Cardiac fibroblast (primary cell): ENCODE measurements at regions not wholly inside any gene's neighbourhood (a gene's known extent, or its start where the extent isn't known, plus 50 kb on each side); places are given as distances from the start of the nearest gene placed in this dataset.
"Not testable (repeated sequence)": the region's sequence is repeated elsewhere in the genome, so short reads cannot be mapped to it uniquely, and the experiment has no call there.

Experiments used
- DNase-seq, 2 donors: peaks; one replicate each; pipeline versions ENCODE4 v3.0.0 to v3.0.0-alpha.2; 2010; ENCODE audit warnings: low read depth in 2 of 2
- H3K4me3 ChIP-seq, 2 donors: replicated peaks in 1 of 2; 1 replicate in 1 of 2; 2 replicates in 1 of 2; pipeline ENCODE4 v1.5.1; 2011; ENCODE audit warnings: low read depth in 2 of 2, low read length in 2 of 2, mild to moderate bottlenecking in 2 of 2, moderate library complexity in 1 of 2
- TF ChIP-seq, protein P1 (sequence below): IDR thresholded peaks from one replicate; pipeline ENCODE4 v1.5.1; 2011; ENCODE audit warnings: low read depth, mild to moderate bottlenecking, low read length, inconsistent platforms

GRCh38 chr1:81738875-81739274 lies 61.9 kb upstream of the ADGRL2 start:
- TF ChIP-seq, protein P1, sequence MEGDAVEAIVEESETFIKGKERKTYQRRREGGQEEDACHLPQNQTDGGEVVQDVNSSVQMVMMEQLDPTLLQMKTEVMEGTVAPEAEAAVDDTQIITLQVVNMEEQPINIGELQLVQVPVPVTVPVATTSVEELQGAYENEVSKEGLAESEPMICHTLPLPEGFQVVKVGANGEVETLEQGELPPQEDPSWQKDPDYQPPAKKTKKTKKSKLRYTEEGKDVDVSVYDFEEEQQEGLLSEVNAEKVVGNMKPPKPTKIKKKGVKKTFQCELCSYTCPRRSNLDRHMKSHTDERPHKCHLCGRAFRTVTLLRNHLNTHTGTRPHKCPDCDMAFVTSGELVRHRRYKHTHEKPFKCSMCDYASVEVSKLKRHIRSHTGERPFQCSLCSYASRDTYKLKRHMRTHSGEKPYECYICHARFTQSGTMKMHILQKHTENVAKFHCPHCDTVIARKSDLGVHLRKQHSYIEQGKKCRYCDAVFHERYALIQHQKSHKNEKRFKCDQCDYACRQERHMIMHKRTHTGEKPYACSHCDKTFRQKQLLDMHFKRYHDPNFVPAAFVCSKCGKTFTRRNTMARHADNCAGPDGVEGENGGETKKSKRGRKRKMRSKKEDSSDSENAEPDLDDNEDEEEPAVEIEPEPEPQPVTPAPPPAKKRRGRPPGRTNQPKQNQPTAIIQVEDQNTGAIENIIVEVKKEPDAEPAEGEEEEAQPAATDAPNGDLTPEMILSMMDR = no peak
- no peak for DNase-seq
- H3K4me3 ChIP-seq = no peak overlapping the region

DNA sequence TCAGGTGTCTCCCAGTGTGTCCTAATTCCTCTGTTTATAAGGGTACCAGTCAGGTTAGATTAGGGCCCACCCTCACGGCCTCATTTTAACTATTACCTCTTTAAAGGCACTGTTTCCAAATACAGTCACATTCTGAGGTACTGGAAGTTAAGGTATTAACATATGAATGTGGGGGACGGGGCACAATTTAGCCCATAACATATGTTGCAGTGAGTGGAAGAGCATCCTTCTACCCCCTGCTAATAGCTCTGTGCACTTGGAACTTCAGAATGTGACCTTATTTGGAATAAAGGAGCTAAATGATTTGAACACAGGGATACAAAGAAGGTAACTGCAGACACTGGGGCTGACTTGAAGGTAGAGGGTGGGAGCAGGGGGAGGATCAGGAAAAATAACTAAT lies 67.3 kb upstream of the ADGRL2 start:
- DNase-seq = no peak
- TF ChIP-seq, protein P1 = no peak
- no peak overlapping the region for H3K4me3 ChIP-seq

GRCh38 chr1:81731989-81732388 lies 68.7 kb upstream of the ADGRL2 start:
- peak; percentile 31 to 63 for DNase-seq
- TF ChIP-seq, protein P1 = peak; percentile 21
- no peak overlapping the region for H3K4me3 ChIP-seq

GRCh38 chr1:81730881-81731280 lies 69.9 kb upstream of the ADGRL2 start:
- H3K4me3 ChIP-seq = no peak overlapping the region
- TF ChIP-seq, protein P1 = no peak
- no peak for DNase-seq

- H3K4me3 ChIP-seq, DNase-seq: not testable (repeated sequence)
These were observed 70.4 kb upstream of the ADGRL2 start for GRCh38 chr1:81730299-81730698.

DNA sequence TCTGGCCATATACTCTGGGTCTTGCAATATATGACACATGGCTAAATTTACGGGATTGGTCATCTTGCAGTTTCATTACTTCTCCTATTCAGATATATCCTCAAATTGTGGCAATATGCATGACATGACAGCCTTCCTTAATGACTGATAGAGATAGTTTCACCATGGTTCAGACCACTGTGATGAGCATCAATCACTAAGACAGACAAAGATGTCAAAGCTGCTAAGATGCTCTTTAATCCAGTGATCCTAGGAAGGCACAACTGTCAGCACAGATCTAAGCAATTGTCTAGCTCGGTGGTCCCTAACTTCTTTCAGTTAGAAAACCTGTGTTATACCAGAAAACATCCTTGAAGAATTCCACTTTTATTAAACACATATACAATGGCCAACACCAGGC lies 70.9 kb upstream of the ADGRL2 start:
- no peak for DNase-seq
- no peak overlapping the region for H3K4me3 ChIP-seq
- TF ChIP-seq, protein P1 = no peak

DNA sequence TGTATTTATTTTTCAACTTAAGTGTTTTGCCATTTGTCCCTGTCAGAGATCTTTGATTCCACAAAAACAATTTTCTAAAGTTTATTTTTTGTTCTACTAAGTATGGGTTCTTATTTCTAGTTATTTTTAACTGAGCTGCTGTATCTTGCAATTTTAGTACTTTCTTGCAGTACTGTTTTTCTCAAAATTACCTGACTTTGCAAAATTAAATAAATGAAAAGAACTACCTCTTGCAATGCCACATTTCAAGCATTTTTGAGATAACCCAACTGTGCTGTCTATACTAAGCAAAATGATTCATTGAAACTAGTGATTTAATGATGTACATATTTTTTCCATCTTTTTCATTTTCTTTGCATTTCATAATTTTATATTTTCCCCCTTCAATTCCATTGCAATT lies 71.5 kb upstream of the ADGRL2 start:
- TF ChIP-seq, protein P1 = no peak
- no peak for DNase-seq
- H3K4me3 ChIP-seq = no peak overlapping the region
